ENCODE measurements at regions not wholly inside any gene's neighbourhood (a gene's known extent, or its start where the extent isn't known, plus 50 kb on each side); places are given as distances from the start of the nearest gene placed in this dataset.

DNA sequence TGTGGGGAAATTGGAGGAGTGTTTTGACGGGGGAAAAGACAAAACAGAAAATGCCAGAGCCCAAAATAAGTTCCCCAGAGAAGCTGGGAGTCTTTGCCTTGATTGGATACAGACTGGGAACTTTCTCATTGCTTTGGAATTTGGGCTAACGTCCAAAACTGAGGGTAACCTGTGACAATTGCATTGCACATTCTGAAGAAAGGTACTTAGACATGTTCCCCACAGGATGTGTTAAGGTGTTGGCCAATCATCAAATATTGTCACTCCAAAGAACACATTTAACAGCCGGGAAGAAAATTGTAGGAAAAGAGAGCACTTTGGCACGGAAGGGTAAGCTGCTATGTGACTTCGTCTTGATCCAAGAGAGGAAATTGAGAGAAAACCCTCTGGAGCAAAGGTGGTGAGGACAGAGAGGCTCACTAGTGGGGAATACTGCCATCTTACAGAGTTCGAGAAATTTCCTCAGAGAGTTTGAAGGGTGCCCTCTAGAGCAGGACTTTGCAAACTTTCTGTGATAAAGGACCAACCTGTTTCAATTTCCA is 619.5 kb upstream of the TBL1XR1 start:
- Histone ChIP-seq H3K27ac (peak overlapping the region; percentile 21), H3K9me3 (no peaks in the 10 kb centered on the region), H3K4me1 (peaks cover 6% of the 10 kb centered on the region), H3K36me3 (no peaks in the 10 kb centered on the region), H3K4me3 (no peak overlapping the region), H3K27me3 (no peaks in the 10 kb centered on the region)
- TF ChIP-seq POLR2AphosphoS5 (IDR thresholded peaks at IDR 0.05) (no peak), POLR2A (IDR thresholded peaks at IDR 0.05) (no peak)
- TF ChIP-seq, protein P1, sequence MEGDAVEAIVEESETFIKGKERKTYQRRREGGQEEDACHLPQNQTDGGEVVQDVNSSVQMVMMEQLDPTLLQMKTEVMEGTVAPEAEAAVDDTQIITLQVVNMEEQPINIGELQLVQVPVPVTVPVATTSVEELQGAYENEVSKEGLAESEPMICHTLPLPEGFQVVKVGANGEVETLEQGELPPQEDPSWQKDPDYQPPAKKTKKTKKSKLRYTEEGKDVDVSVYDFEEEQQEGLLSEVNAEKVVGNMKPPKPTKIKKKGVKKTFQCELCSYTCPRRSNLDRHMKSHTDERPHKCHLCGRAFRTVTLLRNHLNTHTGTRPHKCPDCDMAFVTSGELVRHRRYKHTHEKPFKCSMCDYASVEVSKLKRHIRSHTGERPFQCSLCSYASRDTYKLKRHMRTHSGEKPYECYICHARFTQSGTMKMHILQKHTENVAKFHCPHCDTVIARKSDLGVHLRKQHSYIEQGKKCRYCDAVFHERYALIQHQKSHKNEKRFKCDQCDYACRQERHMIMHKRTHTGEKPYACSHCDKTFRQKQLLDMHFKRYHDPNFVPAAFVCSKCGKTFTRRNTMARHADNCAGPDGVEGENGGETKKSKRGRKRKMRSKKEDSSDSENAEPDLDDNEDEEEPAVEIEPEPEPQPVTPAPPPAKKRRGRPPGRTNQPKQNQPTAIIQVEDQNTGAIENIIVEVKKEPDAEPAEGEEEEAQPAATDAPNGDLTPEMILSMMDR (IDR thresholded peaks at IDR 0.05): no peak
- 20% methylated on average over 6 of the region's 6 CpGs for WGBS
- DNase-seq (ENCODE audit: low spot score in 2 of 2): no peak

- 100% methylated on average over 2 of the region's 2 CpGs for WGBS
- H3K27me3 ChIP-seq: no peaks in the 10 kb centered on the region
- no peaks in the 10 kb centered on the region for H3K9me3 ChIP-seq
- H3K4me1 ChIP-seq: peaks cover 9% of the 10 kb centered on the region
- DNase-seq (ENCODE audit: low spot score in 2 of 2): no peak
- TF ChIP-seq, protein P1 (IDR thresholded peaks at IDR 0.05): no peak
- TF ChIP-seq POLR2AphosphoS5 (IDR thresholded peaks at IDR 0.05) (no peak), POLR2A (IDR thresholded peaks at IDR 0.05) (no peak), EP300 (IDR thresholded peaks at IDR 0.05) (no peak)
- no peaks in the 10 kb centered on the region for H3K36me3 ChIP-seq
- no peak overlapping the region for H3K4me3 ChIP-seq
- no peak overlapping the region for H3K27ac ChIP-seq
Observed at GRCh38 chr3:177817751-177818150, 620.5 kb upstream of the TBL1XR1 start.

DNA sequence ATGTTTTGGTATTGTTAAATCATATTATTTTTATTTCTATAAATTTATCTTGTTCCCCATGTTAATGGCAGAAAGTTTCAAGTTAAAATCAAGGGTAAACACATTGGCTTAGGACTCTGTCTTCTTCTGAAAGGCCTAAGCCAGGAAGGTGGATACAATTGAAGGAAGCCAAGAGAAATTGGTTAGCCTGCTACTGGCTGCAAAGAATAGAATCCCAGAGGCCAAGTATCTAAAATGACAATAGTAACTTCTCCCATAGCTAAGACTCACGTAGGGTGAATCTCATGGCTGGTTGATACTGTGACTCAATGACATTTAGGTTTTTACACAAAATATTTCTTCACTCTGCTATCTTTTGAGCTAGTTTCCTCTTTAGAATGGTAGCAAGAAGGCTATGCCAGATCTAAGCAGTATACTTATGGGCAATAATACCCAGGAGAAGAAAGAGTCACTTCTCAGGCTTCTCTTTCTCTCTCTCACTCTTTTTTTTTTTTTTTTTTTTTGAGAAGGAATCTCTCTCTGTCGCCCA is 621.5 kb upstream of the TBL1XR1 start:
- Histone ChIP-seq H3K9me3 (no peaks in the 10 kb centered on the region), H3K27ac (no peak overlapping the region), H3K4me1 (peaks cover 17% of the 10 kb centered on the region), H3K36me3 (no peaks in the 10 kb centered on the region), H3K27me3 (no peaks in the 10 kb centered on the region), H3K4me3 (no peak overlapping the region)
- no peak for DNase-seq (ENCODE audit: low spot score in 2 of 2)
- WGBS: 89% methylated on average over 2 of the region's 2 CpGs
- TF ChIP-seq POLR2AphosphoS5 (IDR thresholded peaks at IDR 0.05) (no peak), EP300 (IDR thresholded peaks at IDR 0.05) (no peak), POLR2A (IDR thresholded peaks at IDR 0.05) (no peak)
- TF ChIP-seq, protein P1 (IDR thresholded peaks at IDR 0.05): no peak

DNA sequence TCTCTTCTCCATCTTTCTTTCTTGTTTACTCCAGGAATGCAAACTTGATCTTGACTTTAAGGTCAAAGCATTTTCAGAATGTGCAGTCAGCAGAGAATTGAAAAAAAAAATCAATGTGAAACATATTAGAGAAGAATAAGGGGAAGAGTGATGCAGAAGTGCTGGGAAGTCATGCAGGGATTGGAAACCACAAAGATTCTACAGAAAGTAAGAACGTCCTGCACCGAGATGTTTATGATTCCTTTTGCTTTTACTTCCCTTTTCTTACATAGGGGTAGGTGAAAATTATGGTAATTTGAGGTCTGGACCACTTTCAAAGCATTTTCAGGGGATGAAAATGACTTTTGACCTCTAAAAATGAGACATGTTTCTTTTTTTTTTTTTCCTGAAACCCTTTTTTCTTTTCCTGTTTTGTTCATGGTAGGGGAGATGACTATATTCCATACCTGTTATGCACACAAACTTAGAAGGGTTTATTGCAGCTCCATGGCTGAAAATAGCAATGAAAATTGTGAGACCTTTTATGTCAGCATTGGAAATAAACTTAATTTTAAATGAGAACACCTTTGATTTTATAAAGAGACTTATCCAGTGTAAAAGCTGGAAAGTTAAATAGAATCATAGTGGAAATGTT is 623.5 kb upstream of the TBL1XR1 start:
- Histone ChIP-seq H3K4me1 (peaks cover 30% of the 10 kb centered on the region), H3K36me3 (no peaks in the 10 kb centered on the region), H3K4me3 (no peak overlapping the region), H3K27ac (no peak overlapping the region), H3K27me3 (no peaks in the 10 kb centered on the region), H3K9me3 (no peaks in the 10 kb centered on the region)
- TF ChIP-seq, protein P1 (IDR thresholded peaks at IDR 0.05): no peak
- no peak for TF ChIP-seq POLR2AphosphoS5 (IDR thresholded peaks at IDR 0.05)
- no peak for TF ChIP-seq POLR2A (IDR thresholded peaks at IDR 0.05)
- no peak for TF ChIP-seq EP300 (IDR thresholded peaks at IDR 0.05)
- 60% methylated on average over 2 of the region's 2 CpGs for WGBS
- no peak for DNase-seq (ENCODE audit: low spot score in 2 of 2)

- no peaks in the 10 kb centered on the region for H3K36me3 ChIP-seq
- H3K27ac ChIP-seq: no peak overlapping the region
- no peak overlapping the region for H3K4me3 ChIP-seq
- H3K9me3 ChIP-seq: no peaks in the 10 kb centered on the region
- TF ChIP-seq POLR2AphosphoS5 (IDR thresholded peaks at IDR 0.05) (no peak), POLR2A (IDR thresholded peaks at IDR 0.05) (no peak), EP300 (IDR thresholded peaks at IDR 0.05) (no peak)
- TF ChIP-seq, protein P1 (IDR thresholded peaks at IDR 0.05): no peak
- DNase-seq (ENCODE audit: low spot score in 2 of 2): no peak
- H3K4me1 ChIP-seq: peaks cover 23% of the 10 kb centered on the region
- no peaks in the 10 kb centered on the region for H3K27me3 ChIP-seq
- 66% methylated on average over 2 of the region's 2 CpGs for WGBS
Observed at GRCh38 chr3:177822681-177823096, 625.4 kb upstream of the TBL1XR1 start.
